ENCODE measurements at regions not wholly inside any gene's neighbourhood (a gene's known extent, or its start where the extent isn't known, plus 50 kb on each side); places are given as distances from the start of the nearest gene placed in this dataset.

DNA sequence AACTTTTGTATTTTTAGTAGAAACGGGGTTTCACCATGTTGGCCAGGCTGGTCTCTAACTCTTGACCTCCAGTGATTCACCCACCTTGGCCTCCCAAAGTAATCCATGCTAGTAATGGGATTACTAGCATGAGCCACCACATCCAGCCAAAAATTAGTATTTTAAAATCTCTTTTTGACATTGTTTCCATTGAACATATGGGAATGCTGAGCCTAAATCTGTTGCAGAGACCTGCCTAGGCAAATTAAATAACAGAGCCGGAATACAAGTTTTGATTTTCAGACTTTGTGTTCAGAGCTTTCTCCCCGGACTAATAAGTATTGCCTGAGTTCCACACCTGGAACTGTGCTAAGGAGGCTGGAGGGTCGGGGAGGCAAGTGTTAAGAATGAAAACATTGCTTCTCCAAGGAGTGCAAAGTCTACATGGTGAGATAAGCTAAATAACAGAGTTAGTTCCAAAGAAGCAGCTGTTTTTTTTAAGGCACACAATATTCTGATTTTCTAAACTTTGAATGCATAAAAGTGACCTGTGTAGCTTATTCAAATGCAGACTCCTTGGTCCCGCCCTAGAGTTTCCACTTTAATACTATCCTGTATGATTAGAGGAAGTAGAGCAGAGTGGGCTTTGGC is 150.6 kb upstream of the CELF4 start:
- H3K27me3 ChIP-seq, result no peaks in the 10 kb centered on the region
- H3K4me3 ChIP-seq, result no peak overlapping the region
- no peak for DNase-seq
- WGBS, 2 donors, result 55 to 79% methylated on average over 5 of the region's 5 CpGs
- H3K4me1 ChIP-seq, result no peaks in the 10 kb centered on the region
- no peak for TF ChIP-seq POLR2AphosphoS5 (IDR thresholded peaks at IDR 0.05)
- TF ChIP-seq, protein P1, sequence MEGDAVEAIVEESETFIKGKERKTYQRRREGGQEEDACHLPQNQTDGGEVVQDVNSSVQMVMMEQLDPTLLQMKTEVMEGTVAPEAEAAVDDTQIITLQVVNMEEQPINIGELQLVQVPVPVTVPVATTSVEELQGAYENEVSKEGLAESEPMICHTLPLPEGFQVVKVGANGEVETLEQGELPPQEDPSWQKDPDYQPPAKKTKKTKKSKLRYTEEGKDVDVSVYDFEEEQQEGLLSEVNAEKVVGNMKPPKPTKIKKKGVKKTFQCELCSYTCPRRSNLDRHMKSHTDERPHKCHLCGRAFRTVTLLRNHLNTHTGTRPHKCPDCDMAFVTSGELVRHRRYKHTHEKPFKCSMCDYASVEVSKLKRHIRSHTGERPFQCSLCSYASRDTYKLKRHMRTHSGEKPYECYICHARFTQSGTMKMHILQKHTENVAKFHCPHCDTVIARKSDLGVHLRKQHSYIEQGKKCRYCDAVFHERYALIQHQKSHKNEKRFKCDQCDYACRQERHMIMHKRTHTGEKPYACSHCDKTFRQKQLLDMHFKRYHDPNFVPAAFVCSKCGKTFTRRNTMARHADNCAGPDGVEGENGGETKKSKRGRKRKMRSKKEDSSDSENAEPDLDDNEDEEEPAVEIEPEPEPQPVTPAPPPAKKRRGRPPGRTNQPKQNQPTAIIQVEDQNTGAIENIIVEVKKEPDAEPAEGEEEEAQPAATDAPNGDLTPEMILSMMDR (IDR thresholded peaks at IDR 0.05), result no peak
- H3K36me3 ChIP-seq, result no peaks in the 10 kb centered on the region
- H3K9me3 ChIP-seq, result no peaks in the 10 kb centered on the region
- no peak overlapping the region for H3K27ac ChIP-seq
- intact Hi-C loops (cut with DNase I), result no loop called here

DNA sequence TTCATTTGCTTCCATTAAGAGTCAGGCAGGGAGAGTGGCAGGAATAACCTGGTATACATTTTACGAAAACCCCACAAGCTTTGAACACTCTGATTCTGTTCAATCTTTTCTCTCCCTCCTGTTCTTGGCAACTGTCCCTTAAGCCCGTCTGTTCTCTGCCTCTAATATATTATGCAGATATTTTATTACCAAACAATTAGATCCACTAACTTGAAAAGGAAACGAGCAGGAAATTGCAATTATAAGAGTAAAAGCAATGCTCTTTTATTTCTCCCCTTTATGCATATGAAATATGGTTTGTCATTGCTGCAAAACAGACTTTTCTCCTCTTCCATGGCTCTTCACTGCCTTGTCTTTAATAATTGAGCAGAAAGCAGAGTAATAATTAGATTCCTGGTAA is 149.1 kb upstream of the CELF4 start:
- intact Hi-C loops (cut with DNase I), result no loop called here
- H3K36me3 ChIP-seq, result no peaks in the 10 kb centered on the region

DNA sequence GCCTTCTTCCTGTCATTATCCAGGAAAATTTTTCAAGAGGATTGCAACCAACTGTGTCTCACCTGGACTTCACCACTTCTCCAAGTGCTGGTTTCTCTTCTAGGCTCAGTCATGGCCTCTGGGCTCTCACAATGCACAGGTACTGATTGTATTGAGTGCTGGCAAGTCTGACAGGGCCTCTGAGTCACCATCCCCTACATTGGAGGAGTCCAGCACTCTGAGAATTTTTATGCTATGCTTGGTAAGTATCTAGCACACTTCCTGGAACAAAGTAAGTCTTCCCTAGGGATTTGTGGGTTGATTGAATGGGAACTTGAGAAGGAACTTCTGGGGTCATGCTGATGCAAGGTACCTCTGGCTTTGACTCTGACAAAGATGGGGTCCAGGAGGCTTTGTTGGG is 147.2 kb upstream of the CELF4 start:
- H3K27me3 ChIP-seq, result no peaks in the 10 kb centered on the region
- H3K4me3 ChIP-seq, result no peak overlapping the region
- no peak for DNase-seq
- no peaks in the 10 kb centered on the region for H3K9me3 ChIP-seq
- H3K4me1 ChIP-seq, result no peaks in the 10 kb centered on the region
- H3K27ac ChIP-seq, result no peak overlapping the region
- intact Hi-C loops (cut with DNase I), result no loop called here
- H3K36me3 ChIP-seq, result no peaks in the 10 kb centered on the region
- TF ChIP-seq POLR2A (IDR thresholded peaks at IDR 0.05) (no peak), EP300 (IDR thresholded peaks at IDR 0.05) (no peak), POLR2AphosphoS5 (IDR thresholded peaks at IDR 0.05) (no peak)
- TF ChIP-seq, protein P1 (IDR thresholded peaks at IDR 0.05), result no peak

More for the DNA sequence above, 149.1 kb upstream of the CELF4 start:
- DNase-seq, result no peak
- TF ChIP-seq POLR2A (IDR thresholded peaks at IDR 0.05) (no peak), POLR2AphosphoS5 (IDR thresholded peaks at IDR 0.05) (no peak), EP300 (IDR thresholded peaks at IDR 0.05) (no peak)
- TF ChIP-seq, protein P1 (IDR thresholded peaks at IDR 0.05), result no peak
- Histone ChIP-seq H3K27me3 (no peaks in the 10 kb centered on the region), H3K9me3 (no peaks in the 10 kb centered on the region), H3K4me3 (no peak overlapping the region), H3K27ac (no peak overlapping the region), H3K4me1 (no peaks in the 10 kb centered on the region)
- WGBS, 2 donors, result 41 to 67% methylated on average over 3 of the region's 3 CpGs

DNA sequence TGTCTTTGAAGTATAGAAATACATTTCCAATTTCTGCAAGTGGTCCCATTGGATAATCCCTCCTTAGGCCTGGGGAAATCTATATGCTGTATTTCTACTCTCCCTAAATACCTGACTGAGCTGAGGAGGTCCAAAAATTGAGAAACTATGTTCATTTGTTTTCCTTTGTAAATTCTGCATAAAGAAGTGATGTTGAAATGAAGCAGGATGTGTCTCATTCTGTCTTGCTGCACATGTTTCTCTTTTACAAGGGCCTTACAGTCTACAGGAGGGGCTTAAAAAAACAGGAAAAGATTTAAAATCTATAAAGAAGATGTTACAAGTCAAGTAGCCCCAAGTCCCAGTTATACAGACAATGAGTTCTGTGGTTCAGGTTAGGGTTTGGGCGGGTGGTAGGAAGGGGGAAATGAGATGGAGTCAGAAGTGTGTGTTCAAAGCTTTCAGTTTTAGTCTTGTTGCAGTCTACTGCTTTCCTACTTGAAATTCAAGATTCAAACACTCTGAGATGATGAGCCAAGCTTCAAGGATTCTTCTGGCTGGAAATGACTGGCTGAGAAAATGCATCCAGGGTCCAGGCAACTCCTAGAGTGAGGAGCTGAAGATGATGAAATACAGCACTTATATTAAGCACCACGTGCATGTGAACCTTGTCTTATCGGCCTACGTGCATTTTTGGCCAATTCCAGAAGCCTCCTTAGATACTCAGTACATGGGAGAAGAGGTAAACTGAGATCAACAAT is 146.3 kb upstream of the CELF4 start:
- Histone ChIP-seq H3K36me3 (no peaks in the 10 kb centered on the region), H3K4me3 (no peak overlapping the region), H3K27ac (no peak overlapping the region), H3K4me1 (no peaks in the 10 kb centered on the region), H3K9me3 (no peaks in the 10 kb centered on the region), H3K27me3 (no peaks in the 10 kb centered on the region)
- no peak for DNase-seq
- no peak for TF ChIP-seq POLR2AphosphoS5 (IDR thresholded peaks at IDR 0.05)
- TF ChIP-seq, protein P1 (IDR thresholded peaks at IDR 0.05), result no peak
- no peak for TF ChIP-seq EP300 (IDR thresholded peaks at IDR 0.05)
- no peak for TF ChIP-seq POLR2A (IDR thresholded peaks at IDR 0.05)
- intact Hi-C loops (cut with DNase I), result no loop called here
- WGBS, 2 donors, result 67 to 75% methylated on average over 4 of the region's 4 CpGs

Measured in sigmoid colon (tissue), 6 donors.